Kidney tubule cell (primary cell): ENCODE measurements at regions not wholly inside any gene's neighbourhood (a gene's known extent, or its start where the extent isn't known, plus 50 kb on each side); places are given as distances from the start of the nearest gene placed in this dataset.
"Not testable (repeated sequence)": the region's sequence is repeated elsewhere in the genome, so short reads cannot be mapped to it uniquely, and the experiment has no call there.

Experiments
- DNase-seq: peaks from one replicate; pipeline ENCODE4 v3.0.0-alpha.2; 2018; ENCODE audit warnings: low spot score

DNA sequence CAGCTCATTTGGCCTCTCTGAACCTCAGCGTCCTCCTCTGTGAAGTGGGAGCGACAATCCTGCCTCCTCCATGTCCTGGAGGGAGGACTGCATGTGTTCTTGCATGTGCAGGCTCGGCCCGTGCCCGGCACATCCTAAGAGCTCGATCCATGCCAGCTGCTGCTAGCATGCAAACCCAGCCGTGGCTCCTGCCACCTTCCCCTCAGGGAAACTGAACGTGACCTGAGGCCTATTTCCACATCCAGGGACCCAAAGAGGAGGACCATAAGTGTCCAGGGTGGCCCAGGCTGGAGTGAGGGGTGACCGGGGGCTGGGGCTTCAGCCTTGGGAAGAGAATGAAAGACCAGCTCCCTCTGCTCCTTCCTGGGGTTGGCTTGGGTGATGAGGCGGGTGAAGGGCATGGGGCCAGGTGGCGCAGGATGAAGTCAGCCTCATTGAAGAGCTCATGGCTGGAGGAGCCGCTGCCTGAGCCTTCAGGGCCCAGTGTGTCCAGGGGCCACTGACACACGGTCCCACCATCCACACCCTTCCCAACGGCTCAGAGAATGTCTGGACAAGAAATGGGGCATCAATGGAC is 115.7 kb upstream of the AKAP13 start:
- not testable (repeated sequence) for DNase-seq

DNA sequence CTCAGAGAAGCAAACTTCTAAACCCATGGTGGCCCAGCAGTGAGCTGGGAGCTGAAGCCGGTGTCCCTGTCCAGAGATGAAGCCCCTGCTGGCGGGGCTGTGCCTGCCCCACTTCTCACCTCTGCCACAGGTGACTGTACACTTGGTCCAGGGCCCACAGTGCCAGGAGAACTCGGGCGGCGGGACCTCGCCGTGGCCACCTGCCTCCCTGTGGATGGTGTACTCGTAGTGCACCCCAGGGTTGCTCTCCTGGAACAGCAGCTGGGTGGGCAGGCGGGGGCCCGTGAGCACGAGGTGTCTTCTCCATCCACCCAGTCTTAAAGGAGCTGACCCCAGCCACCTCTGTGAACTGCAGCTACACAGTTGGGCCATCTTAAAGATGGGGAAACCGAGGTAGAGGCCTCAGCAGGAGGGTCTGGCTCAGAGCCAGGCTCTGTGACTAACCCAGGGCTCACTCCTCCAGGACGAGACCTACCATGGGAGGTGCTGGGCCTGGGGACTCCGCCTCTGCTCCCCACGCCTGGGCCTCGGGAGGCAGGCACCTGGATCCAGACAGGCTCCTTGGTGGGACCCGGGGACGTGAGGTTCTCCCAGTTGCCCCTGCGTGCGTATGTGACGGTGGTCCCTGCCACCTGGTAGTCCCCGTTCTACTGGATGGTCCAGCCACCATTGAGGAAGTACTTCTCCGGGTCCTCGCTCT is 113.1 kb upstream of the AKAP13 start:
- DNase-seq: not testable (repeated sequence)

DNA sequence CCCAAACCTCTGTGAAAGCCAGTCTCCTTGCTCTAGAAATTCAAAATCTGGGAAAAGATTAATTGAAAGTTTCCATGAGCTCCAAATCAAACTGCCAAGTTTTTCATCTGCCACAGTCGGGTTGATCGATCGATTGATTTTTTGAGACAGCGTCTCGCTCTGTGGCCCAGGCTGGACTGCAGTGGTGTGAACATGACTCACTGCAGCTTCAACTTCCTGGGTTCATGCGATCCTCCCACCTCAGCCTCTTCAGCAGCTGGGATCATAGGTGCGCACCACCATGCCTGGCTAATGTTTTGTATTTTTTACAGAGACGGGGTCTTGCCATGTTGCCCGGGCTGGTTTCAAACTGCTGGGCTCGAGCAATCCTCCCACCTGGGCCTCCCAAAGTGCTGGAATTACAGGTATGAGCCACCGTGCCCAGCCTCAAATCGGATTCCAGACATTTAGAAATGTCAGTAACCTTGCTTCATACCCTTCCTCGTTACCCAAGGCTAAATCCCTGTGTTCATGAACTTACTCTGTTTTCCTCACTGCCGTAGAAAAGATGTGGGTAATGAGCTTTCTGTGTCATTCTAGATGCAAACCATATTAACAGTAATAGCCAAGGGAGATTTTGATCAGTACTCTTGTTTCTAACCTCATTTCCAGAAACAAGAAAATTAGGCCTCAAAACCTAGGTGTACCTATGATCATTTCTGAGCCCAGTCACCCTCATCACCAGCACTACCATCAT is 105.9 kb upstream of the AKAP13 start:
- DNase-seq: no peak

DNA sequence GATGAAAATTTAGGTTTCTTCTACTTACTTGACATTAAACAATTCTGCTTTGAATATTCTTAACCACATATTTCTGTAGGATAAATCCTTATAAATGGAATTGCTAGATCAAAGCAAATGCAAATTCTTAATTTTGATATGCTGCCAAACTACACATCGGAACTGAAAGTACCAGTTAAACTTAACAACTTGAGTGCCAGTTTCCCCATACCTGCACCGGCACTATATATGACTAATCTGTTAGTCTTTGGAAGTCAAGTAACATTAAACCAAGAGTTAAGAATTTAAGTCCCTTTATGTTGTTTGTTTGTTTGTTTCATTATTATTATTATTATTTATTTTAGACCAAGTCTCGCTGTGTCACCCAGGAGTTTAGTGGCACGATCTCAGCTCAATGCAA is 103.9 kb upstream of the AKAP13 start:
- no peak for DNase-seq

DNA sequence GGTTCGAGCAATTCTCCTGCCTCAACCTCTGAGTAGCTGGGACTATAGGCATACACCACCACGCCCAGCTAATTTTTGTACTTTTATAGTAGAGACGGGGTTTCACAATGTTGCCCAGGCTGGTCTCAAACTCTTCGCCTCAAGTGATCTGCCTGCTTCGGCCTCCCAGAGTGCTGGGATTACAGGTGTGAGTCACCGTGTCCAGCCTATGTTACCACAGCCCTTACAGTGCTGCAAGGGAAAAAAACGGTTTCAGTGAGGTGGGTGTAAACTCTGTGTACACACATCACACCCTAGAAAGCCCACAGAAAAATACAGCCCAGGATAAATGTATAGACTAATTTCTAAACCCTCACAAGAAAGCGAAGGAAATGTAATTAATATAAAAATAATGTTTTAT is 103.5 kb upstream of the AKAP13 start:
- DNase-seq: no peak

DNA sequence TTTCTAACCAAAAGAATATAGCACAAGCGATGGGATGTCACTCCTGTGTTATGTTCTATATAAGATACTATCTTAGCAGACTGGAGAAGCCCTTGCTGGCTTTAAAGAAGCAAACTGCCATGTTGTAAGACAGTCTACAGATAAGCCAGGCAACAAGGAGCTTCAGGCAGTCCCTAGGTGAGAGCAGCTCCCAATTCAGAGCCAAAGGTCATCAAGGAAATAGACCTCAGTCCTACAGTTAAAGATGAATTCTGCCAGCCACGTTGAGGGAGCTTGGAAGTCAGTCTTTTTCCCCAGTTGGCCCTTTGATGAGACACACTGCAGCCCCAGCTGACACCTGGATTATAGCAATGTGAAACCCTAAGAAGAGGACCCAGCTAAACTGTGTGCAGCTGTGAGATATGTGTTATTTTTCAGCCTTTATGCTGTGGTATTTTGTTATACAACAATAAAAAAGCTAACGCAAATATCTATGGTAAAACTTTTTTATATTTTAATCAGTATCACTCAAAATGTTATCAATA is 102.5 kb upstream of the AKAP13 start:
- no peak for DNase-seq

DNA sequence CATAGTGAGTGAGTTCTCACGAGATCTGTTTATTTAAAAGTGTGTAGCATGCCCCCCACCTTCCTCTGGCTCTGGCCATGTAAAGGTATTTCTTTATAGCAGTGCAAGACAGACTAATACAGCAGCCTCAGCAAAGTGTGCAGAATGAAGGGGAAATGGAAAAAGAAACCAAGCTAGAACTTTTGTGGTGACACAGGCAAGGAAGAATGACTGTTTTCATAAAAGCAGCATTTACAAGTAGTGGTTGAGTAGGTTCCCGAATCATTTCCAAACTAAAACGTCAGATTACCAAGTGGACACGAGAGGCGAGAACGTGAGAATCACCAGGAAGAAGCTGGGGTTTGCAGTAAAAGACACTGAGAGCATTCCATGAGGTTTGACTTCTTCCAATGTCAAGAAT is 100.2 kb upstream of the AKAP13 start:
- DNase-seq: no peak

DNA sequence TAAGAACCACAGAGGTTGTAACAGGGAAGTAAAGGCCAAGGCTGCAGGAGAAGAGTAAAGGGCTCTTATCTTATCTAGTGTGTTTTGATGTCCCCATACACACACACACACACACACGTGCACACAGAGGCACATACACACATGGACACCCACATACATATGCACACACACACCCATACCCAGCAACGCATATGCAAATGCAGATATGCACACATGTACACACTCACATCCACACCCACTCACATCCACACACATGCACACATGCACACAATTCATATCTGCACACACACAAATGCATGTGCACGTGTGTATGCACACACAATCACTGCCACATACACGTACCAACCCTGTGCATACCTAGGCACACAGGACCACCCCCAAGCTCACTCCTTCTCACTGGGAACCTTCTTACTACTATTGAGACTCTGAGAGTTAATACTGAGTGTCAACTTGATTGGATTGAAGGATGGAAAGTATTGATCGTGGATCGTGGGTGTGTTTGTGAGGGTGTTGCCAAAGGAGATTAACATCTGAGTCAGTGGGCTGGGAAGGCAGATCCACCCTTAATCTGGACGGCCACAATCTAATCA is 99.0 kb upstream of the AKAP13 start:
- no peak for DNase-seq

DNA sequence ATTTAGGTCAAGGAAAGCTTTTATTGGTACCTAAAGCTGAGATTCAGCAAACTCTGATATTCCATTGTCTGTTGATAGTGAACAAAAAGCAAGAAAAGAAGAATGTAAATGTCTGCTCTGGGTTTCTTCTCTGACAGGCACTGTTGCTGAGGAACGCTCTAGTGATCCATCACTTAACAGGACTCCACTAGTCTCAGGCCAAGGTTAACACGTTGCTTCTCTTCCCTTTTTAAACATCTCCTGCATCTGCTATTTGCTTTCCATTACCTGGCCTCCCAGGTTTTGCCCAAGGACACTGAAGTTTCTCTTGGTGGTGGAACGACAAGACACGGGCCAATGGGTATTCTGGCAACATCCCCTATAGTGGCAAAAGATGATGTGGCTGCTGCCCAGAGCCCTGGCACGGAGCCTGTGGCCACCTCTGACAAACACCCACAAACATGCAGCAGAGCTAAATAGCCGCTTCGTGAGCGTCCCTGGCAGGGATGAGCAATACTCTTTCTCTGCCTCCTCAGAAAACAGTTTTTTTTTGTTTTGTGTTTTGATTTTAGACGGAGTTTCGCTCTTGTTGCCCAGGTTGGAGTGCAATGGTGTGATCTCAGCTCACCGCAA is 97.8 kb upstream of the AKAP13 start:
- peak; percentile 89 for DNase-seq

DNA sequence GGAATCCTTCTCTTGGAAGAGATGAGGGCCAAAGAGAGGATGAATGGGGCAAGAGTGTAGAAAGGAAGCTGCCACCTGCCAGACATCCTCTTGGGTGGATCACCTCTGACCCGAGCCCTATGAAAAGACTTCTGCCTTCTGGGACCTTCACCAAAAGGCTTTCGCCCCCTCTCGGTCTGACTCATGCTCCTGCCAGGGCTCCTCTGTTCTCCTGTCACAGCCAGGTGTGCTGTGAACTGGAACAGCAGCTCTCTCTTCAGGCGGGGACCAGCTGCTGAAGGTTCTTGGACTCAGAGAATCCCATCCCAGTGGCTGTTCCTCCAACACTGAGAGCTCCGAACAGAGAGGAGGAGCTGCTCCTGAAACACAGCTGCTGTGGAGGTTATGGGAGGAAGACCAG is 96.6 kb upstream of the AKAP13 start:
- DNase-seq: peak; percentile 68

DNA sequence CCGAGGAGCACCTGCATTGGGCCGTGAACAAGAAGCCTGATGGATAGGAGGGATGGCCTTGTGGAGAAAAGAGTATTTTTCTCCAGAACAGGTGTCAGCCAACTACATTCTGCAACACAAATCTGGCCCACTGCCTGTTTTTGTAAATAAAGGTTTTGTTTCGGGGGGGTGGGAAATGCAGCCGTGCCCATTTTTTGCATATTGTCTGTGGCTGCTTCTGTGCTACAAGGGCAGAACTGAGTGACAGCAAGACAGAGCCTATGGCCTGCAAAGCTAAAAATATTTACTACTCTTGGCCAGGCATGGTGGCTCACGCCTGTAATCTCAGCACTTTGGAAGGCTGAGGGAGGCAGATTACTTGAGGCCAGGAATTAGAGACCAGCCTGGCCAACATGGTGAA is 95.9 kb upstream of the AKAP13 start:
- no peak for DNase-seq

DNA sequence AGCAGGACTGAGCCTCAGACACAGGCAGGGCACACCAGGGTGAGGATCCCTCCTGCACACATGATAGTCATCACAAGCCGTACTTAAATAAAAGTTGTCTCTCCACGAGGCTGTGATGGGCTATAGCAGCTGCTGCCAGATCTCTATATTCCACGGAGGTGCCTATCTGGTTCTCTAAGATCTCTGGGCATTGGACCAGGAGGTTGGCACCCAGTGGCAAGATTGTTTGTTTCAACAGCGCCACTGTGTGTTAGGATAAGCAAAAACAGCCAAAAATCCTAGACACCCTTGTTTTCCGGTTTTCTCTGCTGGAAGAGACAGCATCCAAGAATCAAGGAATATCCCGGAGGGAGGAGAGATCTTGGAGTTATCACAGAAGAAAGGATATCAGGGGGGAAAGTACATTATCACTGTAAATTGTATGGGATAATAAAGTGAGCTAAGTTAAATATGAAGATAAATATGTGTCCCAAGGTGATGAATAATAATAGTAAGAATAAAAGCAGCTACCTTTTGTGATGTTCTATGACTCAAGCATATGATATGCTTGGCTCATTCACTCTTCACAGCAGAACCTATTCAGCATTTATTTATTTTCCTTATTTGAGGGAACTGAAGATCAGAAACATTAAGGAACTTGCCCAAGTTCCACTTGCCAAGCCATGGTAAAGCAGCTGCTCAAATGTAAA is 90.6 kb upstream of the AKAP13 start:
- DNase-seq: peak; percentile 73

DNA sequence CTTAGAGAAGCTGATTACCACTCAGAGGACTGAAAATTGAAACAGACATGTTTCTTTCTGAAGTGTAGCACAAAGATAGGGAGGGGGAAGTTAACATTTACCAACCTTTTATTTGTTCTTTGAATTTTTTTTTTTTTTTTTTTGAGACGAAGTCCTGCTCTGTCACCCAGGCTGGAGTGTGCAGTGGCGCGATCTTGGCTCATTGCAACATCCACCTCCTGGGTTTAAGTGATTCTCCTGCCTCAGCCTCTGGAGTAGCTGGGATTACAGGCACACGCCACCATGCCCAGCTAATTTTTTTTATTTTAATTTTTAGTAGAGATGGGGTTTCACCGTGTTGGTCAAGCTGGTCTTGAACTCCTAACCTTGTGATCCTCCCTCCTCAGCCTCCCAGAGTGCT is 87.8 kb upstream of the AKAP13 start:
- not testable (repeated sequence) for DNase-seq

DNA sequence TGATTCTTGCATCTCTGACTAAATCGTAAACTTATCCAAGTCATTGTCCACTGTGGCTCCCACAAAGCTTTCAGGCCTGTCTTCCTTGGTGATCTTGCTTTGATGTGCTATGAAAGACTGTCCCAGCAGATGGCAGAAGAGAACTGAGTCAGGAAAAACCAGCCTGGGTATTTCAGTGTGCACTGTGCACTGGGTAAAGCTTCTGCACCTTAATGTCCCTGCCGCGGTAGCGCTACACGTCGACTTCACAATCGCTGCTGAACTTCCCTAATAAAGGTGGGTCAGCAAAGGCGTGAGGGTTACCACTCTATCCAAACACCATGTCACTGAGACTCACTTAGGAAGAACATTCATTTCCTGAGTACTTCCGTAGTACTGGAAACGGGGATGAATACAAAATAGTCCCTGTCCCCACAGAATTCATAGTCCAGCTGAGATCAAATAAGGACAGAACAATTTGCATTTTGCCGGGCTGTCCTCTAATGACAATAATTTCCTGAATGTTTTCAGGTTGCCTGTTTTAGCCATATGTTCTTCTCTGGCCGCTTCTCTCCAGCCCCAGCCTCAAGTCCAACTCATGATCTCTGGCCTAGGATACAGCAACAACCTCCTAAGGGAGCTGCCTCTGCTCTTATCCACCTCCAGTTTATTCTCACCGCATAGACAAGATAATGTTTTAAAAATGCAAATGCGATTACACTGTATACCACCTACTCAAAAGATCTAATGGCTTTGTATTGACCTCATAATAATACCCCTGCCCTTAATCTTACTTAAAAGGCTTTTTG is 83.6 kb upstream of the AKAP13 start:
- peak; percentile 86 for DNase-seq

DNA sequence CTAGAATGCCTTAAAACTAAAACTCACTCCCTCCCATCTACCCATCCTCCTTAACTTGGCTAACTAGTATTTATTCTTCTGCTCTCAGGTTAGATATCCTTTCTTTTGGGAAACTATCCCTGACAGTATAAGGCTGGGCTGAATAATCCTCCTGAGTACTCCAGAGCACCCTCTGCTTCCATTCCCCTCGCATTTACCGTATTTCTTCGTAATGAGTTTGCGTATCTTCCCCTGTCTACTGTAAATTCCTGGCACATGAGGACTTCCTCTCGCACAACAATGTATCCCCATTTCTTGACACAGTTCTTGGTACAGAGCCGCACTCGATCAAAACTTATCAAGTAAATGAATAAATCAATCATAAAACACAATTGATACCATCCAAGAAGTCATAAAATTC is 82.9 kb upstream of the AKAP13 start:
- no peak for DNase-seq

DNA sequence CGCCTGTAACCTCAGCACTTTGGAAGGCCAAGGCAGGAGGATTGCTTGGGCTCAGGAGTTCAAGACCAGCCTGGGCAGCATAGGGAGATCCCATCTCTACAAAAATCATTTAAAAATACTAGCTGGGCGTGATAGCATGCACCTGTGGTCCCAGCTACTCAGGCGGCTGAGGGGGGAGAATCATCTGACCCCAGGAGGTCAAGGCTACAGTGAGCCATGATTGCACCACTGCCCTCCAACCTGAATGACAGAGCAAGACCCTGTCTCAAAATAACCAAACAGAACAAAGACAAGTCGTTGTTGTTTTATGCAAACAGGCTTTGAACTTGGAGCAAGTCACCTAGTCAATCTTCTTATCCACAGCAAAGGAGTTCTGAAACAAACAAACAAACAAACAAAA is 82.0 kb upstream of the AKAP13 start:
- no peak for DNase-seq

DNA sequence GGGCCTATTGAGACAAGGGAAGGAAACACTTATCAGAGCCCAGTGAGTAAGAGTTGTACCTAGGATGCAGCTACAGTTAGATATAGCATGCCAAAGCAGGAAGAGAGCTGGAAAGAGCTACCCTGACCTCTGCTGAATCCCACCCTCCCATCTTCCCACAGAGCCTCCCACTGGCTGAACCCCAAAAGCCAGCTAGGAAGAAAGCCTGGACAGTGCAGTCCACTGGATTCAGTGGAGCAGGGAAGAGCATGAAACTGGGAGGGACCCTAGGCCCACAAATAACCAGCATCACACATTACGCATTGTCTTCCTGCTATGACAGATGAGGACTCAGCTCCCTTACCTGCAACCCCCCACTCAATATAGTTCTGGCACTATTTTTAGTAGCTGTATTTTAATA is 81.5 kb upstream of the AKAP13 start:
- no peak for DNase-seq

DNA sequence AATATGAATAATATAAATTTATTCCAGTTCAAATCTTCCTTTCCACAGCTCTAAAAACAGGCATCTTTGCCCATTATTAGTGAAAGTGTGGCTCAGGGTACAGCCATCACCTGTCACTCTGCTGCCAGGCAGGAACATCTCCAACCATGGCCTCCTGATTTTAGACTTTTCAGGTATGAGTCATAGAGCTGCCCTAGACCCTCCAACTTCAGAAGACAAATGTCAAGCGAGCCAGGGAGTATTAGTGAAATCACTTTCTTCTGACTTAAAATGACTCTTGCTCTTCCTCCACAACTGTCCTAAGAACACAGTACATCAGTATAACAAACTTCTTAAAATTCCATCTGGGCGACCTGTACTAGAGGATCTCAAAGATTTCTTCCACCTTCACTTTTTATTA is 78.1 kb upstream of the AKAP13 start:
- no peak for DNase-seq

DNA sequence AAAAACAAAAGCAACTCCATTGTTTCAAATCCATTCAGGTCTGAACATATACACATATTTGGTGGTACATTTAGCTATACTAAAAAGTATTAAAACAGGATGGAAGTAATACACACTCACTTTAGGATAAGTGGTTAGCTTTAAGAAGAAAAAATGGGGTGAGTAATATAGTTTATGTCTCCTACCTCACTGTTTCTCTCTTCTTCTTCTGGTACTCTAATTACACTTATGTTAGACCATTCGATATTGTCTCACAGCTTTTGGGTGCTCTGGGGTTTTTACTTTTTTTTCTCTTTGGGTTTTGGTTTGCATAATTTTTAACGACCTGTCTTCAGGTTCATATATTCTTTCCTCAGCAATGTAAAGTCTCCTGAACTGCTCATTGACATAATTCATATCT is 75.4 kb upstream of the AKAP13 start:
- no peak for DNase-seq

DNA sequence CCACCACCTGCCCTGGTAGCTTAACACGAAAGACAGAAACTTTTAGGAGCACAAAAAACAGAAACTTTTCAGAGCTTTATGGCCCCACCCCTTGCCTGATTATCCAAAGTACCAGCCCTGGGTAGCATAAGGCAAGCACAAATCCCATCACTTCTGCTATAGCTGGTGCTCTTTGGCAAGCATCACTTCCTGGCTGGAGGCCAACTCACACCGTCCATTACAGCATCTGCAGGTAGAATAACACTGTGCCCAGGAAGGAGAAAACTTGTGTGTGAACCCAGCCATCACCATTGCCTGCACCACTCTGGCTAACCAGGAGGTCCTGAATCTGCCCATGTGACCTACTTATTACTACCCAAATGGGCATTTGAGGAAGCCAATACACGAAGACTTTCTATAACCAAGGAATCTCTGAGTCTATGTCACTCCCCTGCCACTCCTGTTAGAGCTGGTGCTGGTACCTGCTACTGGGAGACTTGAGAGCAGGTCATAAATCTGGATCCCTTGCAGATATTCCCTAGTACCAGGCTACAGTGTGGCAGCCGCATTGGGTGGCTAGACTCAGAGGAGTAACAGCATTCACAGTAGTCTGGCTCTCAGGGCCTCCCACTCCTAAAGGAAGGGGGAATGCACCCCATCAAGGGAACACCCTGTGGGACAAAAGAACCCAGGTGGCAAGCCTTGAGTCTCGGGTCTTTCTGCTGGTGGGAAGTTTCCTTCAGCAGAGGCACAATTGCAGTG is 73.3 kb upstream of the AKAP13 start:
- DNase-seq: no peak
